ENCODE measurements at regions not wholly inside any gene's neighbourhood (a gene's known extent, or its start where the extent isn't known, plus 50 kb on each side); places are given as distances from the start of the nearest gene placed in this dataset.
"Not testable (repeated sequence)": the region's sequence is repeated elsewhere in the genome, so short reads cannot be mapped to it uniquely, and the experiment has no call there.

DNA sequence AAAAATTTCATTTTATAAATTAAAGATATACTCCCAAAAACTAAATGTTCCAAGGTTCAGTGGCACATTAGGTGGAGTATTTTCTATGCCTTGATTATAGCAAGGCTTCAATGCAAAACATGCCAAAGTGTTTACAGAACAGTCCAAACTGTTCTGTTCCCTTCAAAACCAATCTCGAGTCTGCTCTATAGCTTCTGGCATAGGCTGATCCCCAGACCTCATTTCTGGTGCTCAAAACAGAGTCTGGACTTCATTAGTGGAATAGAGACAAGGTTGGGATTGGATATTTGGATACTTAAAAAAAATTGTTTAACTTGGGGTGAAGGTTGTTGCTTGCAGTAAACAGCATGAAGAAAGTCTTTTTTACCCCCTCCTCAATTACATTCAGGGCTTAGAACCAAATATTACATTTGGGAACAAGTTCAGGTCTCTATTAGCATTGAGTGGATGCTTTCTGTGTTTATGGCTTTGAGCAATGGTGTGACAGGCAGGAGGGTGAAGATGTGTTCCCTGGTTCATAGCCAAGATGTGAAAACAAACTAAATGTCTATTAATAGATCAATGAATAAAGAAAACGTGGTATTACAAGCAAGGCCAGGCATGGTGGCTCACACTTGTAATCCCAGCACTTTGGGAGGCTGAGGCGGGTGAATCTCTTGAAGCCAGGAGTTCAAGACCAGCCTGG, 208.1 kb upstream of the RND3 start:
- no peak overlapping the region for H3K27ac ChIP-seq
- DNase-seq (ENCODE audit: low read depth, low spot score): no peak

DNA sequence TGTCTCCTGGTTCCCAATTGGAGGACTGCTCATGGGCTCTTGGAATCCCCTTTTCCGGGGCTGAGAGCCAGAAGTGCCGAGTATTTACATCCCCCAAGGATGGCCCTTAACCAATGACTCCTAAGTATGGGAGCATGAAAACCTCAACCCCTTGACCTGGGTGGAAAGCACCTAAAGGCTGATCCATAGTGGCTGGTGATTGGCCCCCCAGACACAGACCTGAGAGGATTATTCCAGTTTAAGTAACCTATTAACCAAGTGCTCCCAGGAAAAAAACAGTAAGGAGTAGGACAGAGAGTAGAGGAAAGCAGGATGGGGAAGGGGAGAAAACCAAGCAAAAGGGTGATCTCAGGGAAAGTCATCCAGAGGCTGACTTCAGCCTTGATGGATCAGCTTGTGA, 206.1 kb upstream of the RND3 start:
- H3K27ac ChIP-seq: no peak overlapping the region
- DNase-seq (ENCODE audit: low read depth, low spot score): no peak

DNA sequence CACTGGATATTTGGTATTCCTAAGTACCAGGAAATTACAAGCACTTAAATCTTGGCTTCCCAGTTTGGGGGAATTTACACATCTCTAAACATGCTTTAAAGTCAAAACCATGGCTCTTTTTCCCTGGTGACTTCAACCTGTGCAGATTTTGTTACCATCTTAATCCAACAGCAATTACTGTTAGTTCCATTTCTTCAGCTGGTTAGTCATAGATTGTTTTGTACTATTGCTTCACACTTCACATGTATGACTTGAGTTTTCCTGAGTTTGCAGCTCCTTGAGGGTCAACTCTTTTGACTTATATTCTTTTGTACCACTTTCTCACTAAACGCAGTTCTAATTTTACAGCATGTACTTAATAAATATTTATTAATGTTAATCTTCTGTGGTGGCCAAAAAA, 203.4 kb upstream of the RND3 start:
- no peak for DNase-seq (ENCODE audit: low read depth, low spot score)
- no peak overlapping the region for H3K27ac ChIP-seq

DNA sequence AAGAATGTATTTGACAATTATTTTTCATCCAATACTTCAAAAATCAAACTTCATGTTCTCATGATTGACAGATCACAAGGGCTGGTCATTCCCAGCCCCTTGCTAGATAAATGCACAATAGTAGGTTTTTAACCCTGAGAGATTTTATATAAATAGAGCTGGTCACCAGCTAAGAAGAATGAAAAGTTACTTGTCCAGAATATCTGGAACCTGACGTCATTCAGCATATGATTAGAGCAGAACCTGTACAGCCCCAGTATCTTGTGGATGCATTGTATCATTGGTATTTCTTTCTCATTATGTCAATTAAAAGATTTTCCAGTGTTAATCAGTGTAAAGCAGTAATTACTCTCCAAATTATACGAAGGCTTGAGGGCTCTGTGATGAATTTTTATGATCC, 202.8 kb upstream of the RND3 start:
- no peak for DNase-seq (ENCODE audit: low read depth, low spot score)
- no peak overlapping the region for H3K27ac ChIP-seq

DNA sequence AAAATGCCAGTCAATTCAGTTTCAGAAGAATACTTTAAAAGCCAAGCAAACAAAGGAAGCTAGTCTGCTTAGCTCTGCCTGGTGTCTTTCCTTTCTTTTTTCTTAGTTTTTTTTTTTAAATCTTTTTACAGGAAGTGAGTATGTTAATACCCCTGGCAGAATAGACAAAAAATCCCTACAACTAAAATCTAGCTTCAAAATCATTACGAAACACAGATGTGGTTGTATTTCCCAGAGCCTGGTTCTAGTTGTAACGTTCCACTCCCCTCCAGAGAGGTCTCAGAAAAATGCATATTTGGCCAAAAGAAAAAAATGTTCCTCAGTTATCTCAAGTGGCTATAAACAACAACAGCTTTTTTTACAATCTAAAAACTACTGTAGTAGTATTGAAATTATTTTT, 202.1 kb upstream of the RND3 start:
- no peak overlapping the region for H3K27ac ChIP-seq
- no peak for DNase-seq (ENCODE audit: low read depth, low spot score)

DNA sequence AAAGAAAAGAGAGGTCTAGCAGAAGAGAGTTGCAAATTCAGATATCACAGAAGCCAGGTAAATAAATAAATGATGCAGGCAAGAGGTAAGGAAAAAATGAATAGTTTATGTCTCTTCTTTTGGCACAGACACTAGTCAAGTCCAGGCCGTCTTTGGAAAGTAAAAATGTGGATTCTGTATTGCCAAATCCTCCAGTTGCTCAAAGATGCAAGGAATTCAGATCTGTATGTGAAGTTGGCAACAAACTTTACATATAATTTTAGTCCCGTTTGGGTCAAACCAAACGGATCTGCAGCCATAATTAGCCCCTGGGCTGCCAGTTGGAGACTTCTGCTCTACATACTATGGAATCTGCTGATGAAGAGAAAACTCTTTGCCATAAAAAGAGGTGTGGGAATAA, 200.5 kb upstream of the RND3 start:
- no peak for DNase-seq (ENCODE audit: low read depth, low spot score)
- no peak overlapping the region for H3K27ac ChIP-seq

DNA sequence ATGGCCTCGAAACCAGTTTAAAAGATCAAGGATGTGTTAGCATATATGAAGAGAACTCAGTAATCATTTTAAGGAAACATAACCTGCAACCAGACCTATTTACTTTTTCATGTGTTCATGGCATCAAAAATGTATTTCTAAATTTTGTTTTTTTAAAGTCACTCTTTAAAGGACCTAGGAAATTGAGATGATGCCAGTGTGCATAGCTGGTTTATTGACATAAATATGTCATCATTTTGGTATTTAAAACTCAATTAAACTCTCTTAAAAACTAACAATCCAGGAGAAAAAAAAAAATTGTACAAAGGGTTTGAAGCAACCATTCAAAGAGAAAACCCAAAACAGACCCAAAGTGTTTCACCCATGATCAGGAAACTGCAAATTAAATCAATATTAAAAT, 198.9 kb upstream of the RND3 start:
- no peak overlapping the region for H3K27ac ChIP-seq
- DNase-seq (ENCODE audit: low read depth, low spot score): no peak

DNA sequence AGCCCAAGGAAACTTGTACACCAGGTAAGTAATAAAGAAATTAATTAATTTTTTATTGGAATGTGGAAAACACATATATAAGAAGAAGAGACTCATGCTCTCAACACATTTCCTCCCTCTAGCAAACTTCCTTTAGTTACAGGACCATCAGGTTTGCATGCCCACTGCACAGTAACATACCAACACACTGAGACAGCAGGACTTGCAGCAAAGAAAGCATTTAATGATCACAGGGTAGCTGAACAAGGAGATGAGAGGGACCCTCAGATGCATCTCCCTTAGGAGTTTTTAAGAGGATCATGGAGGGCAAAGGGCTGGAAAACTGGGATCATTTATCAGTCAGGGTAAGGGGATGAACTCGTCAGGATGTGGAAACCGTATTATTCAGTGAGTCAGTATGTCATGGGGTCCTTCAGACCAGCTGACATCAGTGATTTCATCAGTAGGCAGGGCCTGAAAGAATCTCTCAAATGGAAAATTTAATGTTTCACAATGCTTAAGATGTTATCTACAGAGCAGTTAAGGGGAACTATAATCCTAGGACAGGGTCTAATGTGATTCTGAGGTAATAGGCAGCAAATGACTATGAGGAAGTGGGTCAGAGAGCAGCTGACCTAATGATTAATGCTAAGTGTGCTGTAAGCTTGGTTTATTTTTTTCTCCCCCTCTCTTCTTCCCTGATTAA, 193.8 kb upstream of the RND3 start:
- peak overlapping the region; percentile 86 for H3K27ac ChIP-seq
- DNase-seq (ENCODE audit: low read depth, low spot score): peak; percentile 73

DNA sequence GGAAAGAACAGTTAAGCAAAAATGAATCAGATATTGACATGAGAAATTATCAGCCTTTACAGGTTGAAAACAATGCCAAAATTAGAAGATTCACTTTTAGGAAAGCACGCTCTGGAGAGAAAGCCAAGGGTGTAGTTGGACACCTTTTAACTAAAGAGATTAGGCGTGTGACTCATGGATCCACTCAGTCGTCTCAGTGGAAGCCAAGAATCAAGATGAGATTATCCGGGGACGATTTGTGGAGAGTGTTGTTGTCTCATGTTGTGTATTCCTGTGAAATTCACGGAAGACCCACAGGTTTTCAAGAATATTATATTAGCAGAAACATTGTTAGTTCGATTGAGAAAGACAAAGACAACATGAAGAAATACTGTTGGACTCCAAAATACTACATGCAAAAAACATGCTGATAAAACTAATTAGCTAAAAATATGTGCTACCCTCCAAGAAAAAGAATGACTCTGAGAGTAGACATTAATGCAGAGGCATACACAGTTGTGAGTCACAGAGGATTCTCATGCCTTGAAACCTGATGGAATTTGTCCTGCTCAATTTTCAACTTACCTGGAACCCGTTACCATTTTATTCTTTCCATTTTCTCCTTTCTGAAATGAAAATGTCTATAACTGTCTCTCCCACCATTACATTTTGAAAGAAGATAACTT, 192.1 kb upstream of the RND3 start:
- no peak for DNase-seq (ENCODE audit: low read depth, low spot score)

DNA sequence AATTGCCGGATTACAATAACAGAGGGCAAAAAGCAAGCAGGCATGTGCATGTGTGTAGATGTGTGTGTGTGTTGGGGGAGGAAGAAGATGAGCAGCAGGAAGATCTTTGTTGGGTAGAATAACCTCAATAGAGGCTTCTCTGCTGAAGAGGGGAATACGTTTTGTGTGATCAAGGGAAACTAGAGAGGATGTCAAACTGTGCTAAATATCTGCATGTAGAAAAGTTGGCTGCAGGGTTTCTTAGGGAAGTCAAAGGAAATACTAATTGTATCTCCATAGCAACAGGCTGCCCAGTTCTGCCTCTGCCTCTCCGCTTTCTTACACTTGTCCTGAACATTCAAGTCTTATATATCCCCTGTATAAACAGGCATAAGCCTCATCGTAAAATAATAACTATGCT, 190.1 kb upstream of the RND3 start:
- DNase-seq (ENCODE audit: low read depth, low spot score): no peak

More for the DNA sequence above, 192.1 kb upstream of the RND3 start:
- H3K27ac ChIP-seq: peak overlapping the region; percentile 86

DNA sequence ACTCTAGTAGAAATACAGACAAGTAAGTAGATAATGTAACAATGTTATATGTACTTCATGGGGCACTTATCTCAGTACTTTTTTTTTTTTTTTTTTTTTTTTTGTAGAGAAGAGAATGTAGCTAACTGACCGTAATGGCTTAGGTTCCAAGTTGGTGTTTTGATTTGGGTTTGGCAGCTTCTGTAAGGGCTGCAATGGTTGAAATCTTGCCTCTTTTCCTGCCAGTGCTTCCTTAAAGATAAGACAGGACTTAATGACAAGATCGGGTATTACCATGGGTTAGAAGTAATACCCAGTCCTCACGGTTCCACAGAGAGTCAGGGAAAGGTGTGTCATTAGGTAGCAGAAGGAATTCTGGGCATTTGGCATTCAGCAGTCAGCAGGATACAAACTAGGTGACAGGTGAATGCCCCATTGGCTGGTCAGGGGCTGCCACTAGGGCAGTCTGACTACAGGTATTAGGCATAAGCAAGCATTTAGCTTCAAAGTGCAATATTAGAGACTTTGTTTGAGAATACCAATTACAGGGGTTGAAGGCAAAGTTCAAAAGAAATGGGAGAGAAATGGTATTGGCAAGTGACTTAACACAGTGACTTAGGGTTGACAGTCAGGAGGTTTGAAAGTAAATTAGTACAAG, 189.4 kb upstream of the RND3 start:
- H3K27ac ChIP-seq: no peak overlapping the region
- no peak for DNase-seq (ENCODE audit: low read depth, low spot score)

More for the DNA sequence above, 190.1 kb upstream of the RND3 start:
- no peak overlapping the region for H3K27ac ChIP-seq

DNA sequence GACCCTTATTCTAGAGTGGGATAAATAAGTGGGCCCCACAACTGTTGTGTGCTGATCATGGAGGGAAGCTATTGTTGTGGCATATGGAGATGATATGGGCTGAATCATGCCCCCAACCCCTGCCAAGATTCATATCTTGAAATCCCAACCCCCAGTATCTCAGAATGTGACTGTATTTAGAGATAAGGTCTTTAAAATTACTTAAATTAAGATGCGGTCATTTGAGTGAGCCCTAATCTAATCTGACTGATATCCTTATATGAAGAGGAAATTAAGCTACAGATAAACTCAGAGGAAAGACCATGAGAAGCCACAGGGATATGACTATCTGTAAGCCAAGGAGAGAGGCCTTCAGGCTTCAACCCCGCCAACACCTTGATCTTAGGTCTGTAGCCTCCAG, 188.3 kb upstream of the RND3 start:
- H3K27ac ChIP-seq: no peak overlapping the region
- DNase-seq (ENCODE audit: low read depth, low spot score): no peak

DNA sequence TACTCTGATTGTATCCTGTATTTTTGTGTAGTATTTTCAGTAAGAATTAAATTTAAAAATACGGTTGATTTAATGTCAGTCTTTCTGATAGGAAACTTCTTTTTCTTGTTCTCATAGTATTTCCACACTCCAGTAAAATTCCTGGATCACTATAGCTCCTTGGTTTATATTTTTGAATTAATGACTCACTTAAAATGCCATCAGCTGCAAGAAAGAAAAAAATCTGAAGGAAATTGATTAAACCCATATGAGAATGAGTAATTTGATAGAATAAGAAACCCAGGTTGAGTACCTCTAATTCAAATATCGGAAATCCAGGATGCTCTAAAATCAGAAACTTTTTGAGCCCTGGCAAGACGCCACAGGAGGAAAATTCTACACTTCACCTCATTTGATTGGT, 186.8 kb upstream of the RND3 start:
- DNase-seq (ENCODE audit: low read depth, low spot score): no peak
- H3K27ac ChIP-seq: no peak overlapping the region

DNA sequence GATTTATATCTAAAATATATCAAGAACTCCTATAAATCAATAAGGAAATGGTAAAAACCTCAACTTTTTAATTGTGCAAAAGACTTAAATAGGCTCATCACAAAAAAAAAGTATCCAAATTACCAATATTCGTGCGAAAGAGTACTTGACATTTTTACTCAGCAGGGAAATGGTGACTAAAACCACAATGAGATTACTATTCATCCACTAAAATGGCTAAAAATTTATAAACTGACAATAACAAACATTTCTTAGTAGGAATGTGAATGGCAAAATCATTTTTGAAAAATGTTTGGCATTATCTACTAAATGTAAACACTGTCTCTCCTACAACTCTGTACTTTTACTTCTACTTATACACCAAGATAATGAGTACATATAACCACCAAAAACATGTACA, 184.8 kb upstream of the RND3 start:
- H3K27ac ChIP-seq: no peak overlapping the region
- no peak for DNase-seq (ENCODE audit: low read depth, low spot score)

DNA sequence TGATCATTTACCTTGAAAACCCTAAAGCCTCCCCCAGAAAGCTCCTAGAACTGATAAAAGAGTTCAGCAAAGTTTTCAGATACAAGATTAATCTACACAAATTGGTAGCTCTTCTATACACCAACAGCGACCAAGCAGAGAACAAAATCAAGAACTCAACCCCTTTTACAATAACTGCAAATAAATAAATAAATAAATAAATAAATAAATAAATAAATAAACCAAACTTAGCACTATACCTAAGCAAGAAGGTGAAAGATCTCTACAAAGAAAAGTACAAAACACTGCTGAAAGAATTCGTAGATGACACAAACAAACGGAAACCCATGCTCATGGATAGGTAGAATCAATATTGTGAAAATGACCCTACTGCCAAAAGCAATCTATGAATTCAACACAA, 182.0 kb upstream of the RND3 start:
- no peak for DNase-seq (ENCODE audit: low read depth, low spot score)

DNA sequence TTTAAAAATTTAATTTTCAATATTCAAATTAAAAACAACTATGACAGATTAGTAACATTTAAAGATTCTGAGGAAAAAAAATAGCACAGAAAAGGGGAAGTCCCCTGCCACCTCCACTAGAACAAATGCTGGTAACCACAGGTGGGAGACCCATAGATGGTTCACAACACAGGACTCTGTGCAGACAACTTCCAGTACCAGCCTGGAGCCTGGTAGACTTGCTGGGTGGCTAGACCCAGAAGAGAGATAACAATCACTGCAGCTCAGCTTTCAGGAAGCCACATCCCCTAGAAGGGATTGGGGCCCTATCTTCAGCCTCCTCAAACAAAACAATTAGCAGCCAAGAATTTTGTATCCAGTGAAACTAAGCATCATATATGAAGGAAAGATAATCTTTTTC, 179.6 kb upstream of the RND3 start:
- not testable (repeated sequence) for DNase-seq (ENCODE audit: low read depth, low spot score); H3K27ac ChIP-seq

More for the DNA sequence above, 182.0 kb upstream of the RND3 start:
- H3K27ac ChIP-seq: no peak overlapping the region

DNA sequence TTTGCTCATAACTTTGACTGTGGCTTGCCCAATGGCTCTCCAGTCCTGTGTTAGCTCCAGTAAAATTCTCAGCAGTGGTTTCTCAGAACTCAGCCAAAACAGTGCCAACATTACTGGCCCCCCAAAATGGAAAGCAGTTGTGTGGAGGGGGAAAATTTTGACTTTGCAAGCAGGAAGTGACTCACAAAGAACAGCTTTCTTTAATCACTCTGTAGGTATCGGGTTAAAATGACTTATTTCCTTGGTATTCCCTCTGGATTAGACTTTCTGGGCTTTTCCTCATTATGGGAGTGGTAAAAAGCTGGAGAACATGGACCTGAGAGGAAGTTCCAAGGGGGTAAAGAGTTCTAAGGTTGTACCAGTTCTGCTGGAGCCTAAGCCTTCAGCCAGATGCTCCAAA, 175.7 kb upstream of the RND3 start:
- peak overlapping the region; percentile 82 for H3K27ac ChIP-seq
- DNase-seq (ENCODE audit: low read depth, low spot score): no peak

DNA sequence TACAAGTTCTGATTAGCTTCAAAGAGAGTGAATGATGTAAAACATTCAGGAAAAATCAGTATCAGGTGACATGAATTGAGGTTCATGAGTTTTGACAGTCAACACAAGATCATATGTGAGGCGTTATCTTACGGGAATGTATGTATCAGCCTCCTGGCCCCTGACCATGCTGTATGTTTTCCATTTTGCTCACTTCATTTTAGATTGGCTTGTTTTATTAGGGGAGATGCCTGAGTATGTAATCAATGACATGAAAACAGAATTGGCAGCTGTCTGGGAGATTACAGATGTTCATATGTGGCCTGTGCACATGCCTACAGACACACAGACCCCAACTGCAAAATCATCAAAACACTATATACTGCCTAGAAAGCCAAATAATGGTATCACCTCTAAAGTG, 168.5 kb upstream of the RND3 start:
- H3K27ac ChIP-seq: no peak overlapping the region

DNA sequence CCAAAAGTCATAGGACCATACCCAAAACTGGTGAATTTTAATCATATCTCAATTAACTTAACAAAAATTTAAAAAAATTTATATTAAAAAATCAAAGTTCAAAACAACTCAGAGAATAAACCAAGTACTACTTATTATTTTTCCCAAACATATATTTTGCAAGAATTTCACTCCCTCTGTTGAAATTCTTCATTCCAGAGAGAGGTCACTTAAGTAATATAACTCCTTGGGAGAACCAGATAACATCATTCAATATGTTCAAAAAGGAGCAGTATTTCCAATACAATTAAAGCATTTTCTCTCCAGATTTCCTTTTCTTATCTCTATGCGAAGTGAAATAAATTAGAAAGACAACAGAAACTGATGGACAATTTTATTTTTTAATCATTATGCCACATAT, 165.9 kb upstream of the RND3 start:
- no peak overlapping the region for H3K27ac ChIP-seq
- no peak for DNase-seq (ENCODE audit: low read depth, low spot score)

More for the DNA sequence above, 168.5 kb upstream of the RND3 start:
- no peak for DNase-seq (ENCODE audit: low read depth, low spot score)

DNA sequence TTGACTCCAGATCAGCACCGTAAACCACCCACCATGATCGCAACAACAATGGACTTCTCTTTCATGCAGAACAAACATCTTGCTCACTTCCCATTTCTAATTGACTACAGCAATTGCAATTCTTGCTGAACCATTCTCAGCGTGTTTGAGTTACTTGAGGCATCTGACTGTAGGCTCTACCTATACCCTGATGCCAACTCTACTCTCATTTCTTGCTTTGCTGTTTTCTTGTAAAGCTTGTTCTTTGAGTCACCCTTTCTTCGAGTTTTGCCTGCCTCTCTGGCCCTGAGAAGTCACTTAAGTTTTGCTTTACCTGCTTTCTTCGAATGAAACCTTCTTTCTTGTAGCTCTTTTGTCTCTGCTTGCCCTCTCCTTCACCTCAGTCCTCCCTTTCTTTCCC, 160.5 kb upstream of the RND3 start:
- DNase-seq (ENCODE audit: low read depth, low spot score): no peak
- H3K27ac ChIP-seq: no peak overlapping the region

DNA sequence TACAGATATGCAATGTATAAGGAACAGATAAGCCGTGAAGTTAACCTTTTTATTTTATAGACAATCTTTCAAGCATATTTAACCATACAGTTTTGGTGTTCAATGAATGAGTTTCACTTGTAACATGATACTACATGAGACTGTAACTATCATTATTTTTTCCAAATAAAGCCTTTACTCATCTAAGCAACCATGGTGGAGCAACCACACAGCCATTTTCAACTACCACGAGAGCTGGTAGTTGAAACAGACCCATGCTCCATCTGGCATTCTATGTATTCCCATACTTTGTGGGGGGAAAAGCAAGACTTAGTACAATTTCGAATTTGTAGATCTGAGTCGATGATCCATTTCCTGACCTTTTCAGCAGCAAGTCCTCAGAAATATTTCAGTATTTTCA, 159.3 kb upstream of the RND3 start:
- DNase-seq (ENCODE audit: low read depth, low spot score): no peak
- H3K27ac ChIP-seq: no peak overlapping the region
